GM12874 (cell line): ENCODE measurements at regions not wholly inside any gene's neighbourhood (a gene's known extent, or its start where the extent isn't known, plus 50 kb on each side); places are given as distances from the start of the nearest gene placed in this dataset.

Source experiments
- TF ChIP-seq, protein P1 (sequence below): IDR thresholded peaks from 2 replicates; pipeline ENCODE4 v1.5.1; 2011; ENCODE audit warnings: low read depth, mild to moderate bottlenecking, control low read depth, low read length, moderate library complexity; ENCODE audit not compliant: insufficient read depth

DNA sequence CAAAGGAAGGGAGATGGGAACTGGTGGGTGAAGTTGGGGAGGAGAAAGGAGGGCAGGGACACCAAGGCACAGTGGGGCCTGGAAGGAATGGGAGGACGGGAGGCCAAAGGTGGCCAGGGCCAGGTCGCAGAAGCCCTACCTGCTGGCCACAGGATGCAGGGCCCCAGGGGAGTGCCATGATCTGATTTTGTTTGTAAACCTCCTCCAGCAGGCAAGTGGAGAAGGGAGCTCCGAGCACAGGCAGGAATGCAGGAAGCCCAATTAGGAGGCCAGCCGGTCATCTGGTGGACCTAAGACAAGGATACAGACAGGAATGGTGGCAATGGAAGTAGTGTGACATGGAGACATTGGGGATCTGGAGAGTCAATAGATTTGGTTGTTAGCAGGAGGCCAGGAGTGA, 107.0 kb upstream of the ZMIZ1 start:
- TF ChIP-seq, protein P1, sequence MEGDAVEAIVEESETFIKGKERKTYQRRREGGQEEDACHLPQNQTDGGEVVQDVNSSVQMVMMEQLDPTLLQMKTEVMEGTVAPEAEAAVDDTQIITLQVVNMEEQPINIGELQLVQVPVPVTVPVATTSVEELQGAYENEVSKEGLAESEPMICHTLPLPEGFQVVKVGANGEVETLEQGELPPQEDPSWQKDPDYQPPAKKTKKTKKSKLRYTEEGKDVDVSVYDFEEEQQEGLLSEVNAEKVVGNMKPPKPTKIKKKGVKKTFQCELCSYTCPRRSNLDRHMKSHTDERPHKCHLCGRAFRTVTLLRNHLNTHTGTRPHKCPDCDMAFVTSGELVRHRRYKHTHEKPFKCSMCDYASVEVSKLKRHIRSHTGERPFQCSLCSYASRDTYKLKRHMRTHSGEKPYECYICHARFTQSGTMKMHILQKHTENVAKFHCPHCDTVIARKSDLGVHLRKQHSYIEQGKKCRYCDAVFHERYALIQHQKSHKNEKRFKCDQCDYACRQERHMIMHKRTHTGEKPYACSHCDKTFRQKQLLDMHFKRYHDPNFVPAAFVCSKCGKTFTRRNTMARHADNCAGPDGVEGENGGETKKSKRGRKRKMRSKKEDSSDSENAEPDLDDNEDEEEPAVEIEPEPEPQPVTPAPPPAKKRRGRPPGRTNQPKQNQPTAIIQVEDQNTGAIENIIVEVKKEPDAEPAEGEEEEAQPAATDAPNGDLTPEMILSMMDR: no peak

DNA sequence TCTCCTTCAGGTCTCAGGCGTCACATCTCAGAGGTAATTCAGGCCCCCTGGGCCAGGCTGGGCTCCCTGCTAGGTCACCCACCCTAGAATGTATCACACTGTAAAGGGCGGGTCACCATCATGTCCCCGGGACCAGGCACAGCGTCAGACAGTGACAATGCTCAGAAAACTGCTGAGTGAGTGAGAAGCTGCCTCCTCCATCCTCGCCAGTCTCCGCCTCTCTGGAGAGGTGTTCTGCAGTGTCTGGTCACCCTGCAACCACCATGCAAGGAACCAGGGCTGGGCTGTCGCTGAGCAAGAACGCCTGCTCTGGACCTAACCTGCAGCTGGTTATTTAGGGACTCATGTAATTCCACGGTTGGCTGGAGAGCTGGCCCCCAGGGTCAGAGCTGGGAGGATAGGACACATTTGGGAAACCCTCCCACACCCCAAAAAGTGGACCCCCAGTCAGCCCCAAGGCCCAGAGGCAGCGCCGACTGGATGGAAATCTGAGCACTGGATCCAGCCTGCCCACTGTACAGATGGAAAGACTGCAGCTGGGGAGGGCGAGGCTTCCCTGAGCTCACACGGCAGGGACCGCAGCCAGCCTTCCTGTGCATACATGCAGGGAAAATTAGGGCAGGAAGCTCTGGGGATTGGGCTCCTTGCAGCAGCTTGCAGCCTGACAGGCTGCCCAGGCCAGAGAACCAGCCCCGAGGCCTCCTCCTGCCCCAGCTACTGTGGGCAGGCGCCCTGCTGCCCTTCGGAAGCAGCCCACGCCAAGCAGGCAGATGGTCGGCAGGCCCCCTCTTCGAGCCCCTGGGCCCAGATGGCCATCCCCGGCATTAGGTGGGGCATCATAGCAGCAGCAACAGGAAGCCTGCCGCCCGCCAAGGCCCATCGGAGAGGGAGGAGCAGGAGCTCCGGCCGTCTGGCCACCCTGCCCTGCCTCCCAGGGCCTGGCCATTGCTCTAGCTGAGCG, 105.4 kb upstream of the ZMIZ1 start:
- TF ChIP-seq, protein P1: no peak

DNA sequence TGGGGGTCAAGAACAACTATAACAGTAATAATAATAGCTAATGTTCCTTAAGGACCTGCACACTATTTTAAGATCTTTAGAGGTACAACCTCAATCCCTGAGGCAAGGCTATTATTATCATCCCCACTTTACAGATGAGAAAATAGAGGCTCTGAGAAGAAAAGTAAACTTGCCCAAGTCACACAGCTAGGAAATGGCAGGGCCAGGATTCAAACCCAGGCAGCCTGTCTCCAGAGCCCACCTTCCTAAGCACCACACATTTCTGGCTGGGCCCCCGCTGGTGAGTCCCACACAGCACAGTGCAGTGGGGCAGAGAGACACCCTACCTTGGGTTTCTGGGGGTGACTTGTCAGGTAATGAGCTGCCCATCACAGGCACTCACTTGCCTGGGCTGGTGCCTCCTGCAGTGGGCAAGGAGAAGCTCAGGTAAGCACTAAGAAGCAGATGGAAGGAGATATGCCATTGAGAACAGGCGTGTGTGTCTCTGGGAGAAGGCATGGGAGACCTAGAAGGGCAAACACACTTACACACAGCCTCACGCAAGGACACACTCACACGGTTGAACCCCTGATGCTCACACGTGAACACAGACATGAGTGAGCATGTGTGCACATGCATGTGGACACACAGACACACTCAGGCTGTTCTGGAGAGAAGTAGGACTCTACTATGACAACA, 104.4 kb upstream of the ZMIZ1 start:
- TF ChIP-seq, protein P1: no peak

DNA sequence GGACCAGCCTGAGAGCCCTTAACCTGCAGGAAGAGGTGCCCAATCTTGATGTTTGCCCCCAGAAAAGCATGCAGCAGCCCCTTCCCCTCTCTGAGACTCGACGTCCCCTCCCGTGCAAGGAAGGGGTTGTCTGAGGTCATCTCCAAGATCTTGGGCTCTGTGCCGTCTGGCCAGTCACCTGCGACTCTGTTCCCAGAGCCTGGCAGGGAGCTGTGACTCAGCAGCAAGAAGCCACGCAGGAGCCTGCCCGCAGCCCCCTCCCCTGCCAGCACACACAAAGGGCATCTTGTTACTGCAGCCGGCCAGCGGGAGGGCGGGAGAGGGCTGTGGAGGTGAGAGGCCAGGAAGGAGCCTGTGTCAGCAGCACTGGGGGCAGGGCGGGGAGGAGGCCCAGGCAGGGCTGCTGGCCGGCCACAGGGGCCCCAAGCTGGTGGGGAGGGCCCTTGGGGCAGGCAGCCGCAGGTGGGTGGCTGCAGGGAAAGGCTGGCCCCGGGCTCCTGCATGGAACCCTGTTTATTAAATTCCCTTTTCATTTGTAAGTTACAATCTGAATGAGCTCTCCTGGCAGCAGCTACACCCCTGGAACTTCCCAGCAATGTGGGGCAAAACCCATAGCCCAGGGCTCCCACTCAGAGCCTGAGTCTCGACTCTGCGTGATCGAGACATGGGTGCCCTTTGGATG, 103.7 kb upstream of the ZMIZ1 start:
- TF ChIP-seq, protein P1: no peak

DNA sequence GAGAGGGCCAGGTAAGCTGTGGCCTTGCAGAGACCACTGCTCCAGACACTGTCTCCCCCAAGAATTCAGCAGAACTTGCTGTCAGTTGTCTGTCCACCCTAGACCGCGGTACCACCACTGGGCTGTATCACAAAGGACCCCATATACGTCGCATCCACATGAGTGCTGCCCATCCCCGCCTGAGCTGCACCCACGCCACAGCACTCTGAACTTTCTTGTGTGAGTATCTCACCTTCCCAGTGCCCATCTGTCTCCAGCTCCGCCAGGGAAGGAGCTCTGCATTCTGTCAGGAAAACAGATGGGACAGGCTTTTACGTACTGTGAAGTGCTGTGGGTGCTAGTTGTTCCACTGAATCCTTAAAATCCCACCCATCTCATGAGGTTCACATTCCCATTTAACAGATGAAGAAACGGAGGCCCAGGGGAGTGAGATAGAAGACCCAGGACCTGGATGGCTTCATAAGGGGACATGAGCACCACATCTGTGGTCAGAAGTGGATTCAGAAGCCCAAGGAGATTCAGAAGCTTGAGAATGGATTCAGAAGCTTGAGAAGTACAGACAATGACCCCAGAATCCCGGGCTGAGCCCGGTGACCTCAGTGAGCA, 102.5 kb upstream of the ZMIZ1 start:
- TF ChIP-seq, protein P1: no peak

DNA sequence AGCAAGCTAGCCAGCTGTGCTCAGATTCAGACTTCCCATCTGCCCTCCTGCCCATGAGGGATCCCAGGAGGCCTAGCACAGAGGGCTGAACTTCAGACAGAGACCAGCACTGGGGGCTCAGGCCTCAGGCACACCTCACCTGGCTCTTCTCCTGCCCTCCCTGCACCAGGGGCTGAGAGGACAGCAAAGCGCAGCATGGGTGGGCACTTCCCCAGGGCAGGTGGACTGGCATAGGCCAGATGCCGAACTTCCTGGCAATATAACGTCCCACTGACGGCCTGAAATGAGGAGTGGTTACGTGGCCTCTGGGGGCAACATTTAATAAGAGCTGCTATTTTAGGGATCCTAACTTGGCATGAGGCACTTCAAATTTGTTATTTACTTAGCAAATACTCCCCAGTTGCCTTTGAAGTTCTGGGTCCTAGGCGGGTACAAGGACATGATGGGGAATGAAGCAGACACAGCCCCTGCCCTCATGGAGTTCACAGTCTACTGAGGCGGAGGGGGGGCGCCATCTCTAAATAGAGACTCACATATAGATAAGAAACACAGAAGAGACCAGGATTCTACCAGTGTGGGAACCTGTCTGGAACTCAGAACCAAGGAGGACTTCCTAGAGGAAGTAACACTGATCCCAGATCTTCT, 101.8 kb upstream of the ZMIZ1 start:
- TF ChIP-seq, protein P1: no peak
